BJ (cell line): ENCODE measurements at regions not wholly inside any gene's neighbourhood (a gene's known extent, or its start where the extent isn't known, plus 50 kb on each side); places are given as distances from the start of the nearest gene placed in this dataset.
"Not testable (repeated sequence)": the region's sequence is repeated elsewhere in the genome, so short reads cannot be mapped to it uniquely, and the experiment has no call there.

ENCODE experiments used
- CTCF ChIA-PET: fragments of 350-600 bp; formaldehyde crosslinking; extraction: SDS; loops from one replicate; lab custom pipeline; 2021; ENCODE audit warnings: antibody characterized with exemption, inconsistent platforms; lab: Yijun Ruan, JAX
- POLR2A ChIA-PET: fragments of 300-600 bp; sonication (Branson Sonifier 250); formaldehyde crosslinking; extraction: SDS; loops from one replicate; lab custom pipeline; 2021; ENCODE audit warnings: antibody characterized with exemption; lab: Charles Lee
- DNase-seq: peaks from one replicate; pipeline ENCODE4 v3.0.0-alpha.2; 2011; ENCODE audit warnings: low read depth
- H3K27me3 ChIP-seq: 2 replicates; pipeline ENCODE4 v1.6.0; 2011; ENCODE audit warnings: low read length; ENCODE audit not compliant: control insufficient read depth, insufficient read depth
- H3K36me3 ChIP-seq: 2 replicates; pipeline ENCODE4 v1.5.1; 2011; ENCODE audit warnings: low read length; ENCODE audit not compliant: control insufficient read depth, insufficient read depth
- H3K4me3 ChIP-seq: 2 replicates; pipeline ENCODE4 v1.5.1; 2011; ENCODE audit warnings: low read depth, mild to moderate bottlenecking, control low read depth, low read length
- TF ChIP-seq, protein P1 (sequence below): IDR thresholded peaks from 2 replicates; pipeline ENCODE4 v1.5.1; 2011; ENCODE audit warnings: low read depth, mild to moderate bottlenecking, control low read depth, inconsistent platforms, low read length, moderate library complexity; ENCODE audit not compliant: insufficient read depth

DNA sequence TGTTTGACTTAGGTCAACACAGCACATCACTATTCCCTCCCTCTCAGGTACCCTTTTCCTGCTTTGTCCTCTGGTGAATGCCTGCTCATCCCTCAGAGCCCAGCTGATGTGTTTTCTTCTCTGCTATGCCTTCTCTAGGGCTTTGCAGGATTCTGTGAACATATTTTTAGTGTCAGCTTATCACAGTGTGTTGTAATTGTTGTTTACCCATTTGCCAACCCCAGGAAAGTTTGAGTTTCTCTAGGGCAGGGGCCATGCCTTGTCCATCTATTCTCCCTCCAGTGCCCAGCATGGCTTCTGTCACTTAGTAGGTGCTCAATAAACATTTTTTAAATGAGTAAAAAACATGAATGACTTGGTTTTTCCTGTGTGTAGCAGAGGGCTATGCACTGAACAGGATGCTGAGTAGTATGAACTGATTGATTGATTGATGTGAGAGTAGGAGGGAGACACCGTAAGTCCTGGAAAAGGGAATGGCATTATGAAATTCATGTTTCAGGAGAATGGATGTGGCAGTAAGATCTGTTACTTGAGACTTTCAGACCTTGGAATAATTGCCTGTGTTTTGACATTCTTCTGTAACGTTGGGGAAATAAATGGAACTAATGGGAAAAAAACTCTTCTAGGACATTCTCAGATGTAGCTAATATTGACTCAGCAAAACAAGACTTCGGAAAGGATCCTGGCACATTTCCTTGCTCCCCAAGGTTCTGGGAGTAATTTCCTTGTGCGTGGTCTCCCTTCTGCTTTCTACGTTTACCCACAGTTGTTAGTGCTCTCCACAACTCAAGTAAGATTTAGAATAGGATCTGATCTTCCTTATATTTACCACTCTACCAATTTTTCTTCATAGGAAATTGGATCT is 267.3 kb upstream of the TBL1XR1 start:
- no peak for DNase-seq
- no peaks in the 10 kb centered on the region for H3K27me3 ChIP-seq
- ChIA-PET CTCF (interaction anchor here (0.6 kb wide), 1 partner anchor 1551 kb away, joined by 3 read pairs; no protein-coding TSS in a partner anchor), POLR2A (no interaction called here)
- H3K36me3 ChIP-seq = no peaks in the 10 kb centered on the region
- TF ChIP-seq, protein P1, sequence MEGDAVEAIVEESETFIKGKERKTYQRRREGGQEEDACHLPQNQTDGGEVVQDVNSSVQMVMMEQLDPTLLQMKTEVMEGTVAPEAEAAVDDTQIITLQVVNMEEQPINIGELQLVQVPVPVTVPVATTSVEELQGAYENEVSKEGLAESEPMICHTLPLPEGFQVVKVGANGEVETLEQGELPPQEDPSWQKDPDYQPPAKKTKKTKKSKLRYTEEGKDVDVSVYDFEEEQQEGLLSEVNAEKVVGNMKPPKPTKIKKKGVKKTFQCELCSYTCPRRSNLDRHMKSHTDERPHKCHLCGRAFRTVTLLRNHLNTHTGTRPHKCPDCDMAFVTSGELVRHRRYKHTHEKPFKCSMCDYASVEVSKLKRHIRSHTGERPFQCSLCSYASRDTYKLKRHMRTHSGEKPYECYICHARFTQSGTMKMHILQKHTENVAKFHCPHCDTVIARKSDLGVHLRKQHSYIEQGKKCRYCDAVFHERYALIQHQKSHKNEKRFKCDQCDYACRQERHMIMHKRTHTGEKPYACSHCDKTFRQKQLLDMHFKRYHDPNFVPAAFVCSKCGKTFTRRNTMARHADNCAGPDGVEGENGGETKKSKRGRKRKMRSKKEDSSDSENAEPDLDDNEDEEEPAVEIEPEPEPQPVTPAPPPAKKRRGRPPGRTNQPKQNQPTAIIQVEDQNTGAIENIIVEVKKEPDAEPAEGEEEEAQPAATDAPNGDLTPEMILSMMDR = no peak
- no peak overlapping the region for H3K4me3 ChIP-seq

DNA sequence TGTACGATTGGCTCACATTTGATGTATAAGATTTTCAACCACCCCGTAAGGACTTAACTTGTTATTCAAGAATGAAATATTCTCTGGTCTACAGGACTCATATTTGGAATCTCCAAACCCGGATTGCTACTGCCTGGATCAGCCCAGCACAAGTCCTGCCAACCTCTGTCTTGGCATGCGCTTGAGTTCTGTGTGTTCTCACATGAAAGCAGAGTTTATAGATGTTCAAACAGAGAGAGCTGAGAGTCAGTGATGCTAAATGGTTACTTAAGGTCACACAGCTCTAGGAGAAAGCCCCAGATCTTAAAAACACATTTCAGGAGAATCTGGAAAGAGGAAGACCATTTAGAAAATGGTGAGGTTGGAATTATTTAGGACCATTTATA is 268.0 kb upstream of the TBL1XR1 start:
- Histone ChIP-seq H3K27me3 (no peaks in the 10 kb centered on the region), H3K4me3 (no peak overlapping the region), H3K36me3 (no peaks in the 10 kb centered on the region)
- no peak for DNase-seq
- ChIA-PET POLR2A (no interaction called here), CTCF (interaction anchor here (0.6 kb wide), 1 partner anchor 1550 kb away, joined by 3 read pairs; no protein-coding TSS in a partner anchor)
- TF ChIP-seq, protein P1 = no peak

DNA sequence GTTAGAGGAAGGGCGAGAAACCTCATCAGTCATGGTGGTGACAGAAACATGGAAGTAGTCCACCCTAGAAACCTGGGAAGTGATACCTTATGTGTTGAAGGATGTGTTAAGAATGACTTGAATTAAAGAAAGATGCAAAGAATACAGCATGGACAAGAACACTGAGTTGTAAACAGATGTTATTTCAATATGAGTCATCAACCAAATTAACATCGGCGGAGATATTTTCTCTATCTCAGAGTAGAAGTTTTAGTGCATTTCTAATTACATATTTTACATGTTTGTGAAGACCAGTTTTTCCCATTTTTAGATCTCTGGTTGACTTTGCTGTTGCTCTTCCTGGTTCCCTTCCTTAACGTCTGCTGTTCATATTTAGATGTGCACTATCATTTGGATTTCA is 268.8 kb upstream of the TBL1XR1 start:
- ChIA-PET CTCF (no interaction called here), POLR2A (no interaction called here)
- TF ChIP-seq, protein P1 = no peak
- no peaks in the 10 kb centered on the region for H3K27me3 ChIP-seq
- H3K36me3 ChIP-seq = no peaks in the 10 kb centered on the region
- DNase-seq = no peak
- H3K4me3 ChIP-seq = no peak overlapping the region

DNA sequence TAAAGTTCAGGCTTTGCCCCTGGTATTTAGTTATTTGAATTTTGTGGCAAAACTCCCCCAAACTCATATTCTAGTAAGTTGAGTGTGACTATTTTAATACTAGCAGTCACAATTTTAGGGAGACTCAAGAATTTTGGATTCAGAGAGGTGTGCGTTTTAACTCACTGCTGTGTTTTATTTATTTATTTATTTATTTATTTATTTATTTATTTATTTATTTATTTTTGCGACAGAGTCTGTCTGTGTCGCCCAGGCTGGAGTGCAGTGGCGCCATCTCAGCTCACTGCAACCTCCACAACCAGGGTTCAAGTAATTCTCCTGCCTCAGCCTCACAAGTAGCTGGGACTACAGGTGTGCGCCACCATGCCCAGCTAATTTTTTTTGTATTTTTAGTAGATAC is 269.3 kb upstream of the TBL1XR1 start:
- DNase-seq, H3K27me3 ChIP-seq, H3K4me3 ChIP-seq, POLR2A ChIA-PET, CTCF ChIA-PET, H3K36me3 ChIP-seq: not testable (repeated sequence)

DNA sequence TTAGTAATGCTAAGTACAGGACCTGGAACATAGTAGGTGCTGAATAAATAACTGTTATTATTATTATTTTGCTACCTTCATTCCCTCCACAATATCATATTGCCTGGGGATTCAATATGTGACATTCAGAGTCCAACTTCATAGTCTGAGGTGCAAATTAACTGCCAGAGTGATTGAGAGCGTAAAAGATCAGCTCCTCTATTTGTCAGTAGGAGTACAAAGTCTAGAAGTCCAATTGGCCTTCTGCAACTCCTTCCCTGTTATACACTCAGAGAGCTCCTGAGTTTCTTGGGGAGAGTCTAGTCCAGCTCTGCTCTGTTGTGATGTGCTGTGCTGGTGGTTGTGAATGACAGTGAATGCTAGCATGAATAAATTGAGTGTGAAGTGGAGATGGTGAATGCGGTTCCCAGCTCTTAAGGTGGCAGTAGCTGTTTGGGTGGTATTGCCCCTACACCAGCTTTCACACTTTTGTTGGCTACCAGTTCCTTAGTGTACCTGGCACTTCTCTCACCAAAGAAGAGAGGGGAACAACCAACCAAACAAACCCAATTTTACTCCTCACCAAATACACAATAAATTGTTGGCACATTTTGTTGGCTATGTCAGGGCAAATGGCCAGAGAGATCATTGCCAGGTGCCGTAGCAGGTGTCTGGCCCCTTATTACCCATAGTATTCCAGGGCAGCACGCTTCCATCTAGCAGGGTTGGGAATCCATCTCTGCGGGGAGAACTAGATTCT is 270.1 kb upstream of the TBL1XR1 start:
- Histone ChIP-seq H3K4me3 (no peak overlapping the region), H3K36me3 (no peaks in the 10 kb centered on the region), H3K27me3 (no peaks in the 10 kb centered on the region)
- ChIA-PET POLR2A (no interaction called here), CTCF (interaction anchor here (1.5 kb wide), 1 partner anchor 8 kb away, joined by 4 read pairs; no protein-coding TSS in a partner anchor)
- TF ChIP-seq, protein P1 = no peak
- DNase-seq = no peak
